ENCODE measurements at regions not wholly inside any gene's neighbourhood (a gene's known extent, or its start where the extent isn't known, plus 50 kb on each side); places are given as distances from the start of the nearest gene placed in this dataset.

- no peak for TF ChIP-seq CTCF (IDR thresholded peaks at IDR 0.05; ENCODE audit: poor library complexity, severe bottlenecking)
- TF ChIP-seq SMC3 (conservative IDR thresholded peaks at IDR 0.05; ENCODE audit: poor library complexity): no peak
- TF ChIP-seq EZH2 (IDR thresholded peaks at IDR 0.05; ENCODE audit: borderline replicate concordance, insufficient read depth, low read length, poor library complexity, severe bottlenecking): no peak
- no peak for TF ChIP-seq REST (IDR thresholded peaks at IDR 0.05; ENCODE audit: borderline replicate concordance)
- no peak for TF ChIP-seq TAF1 (IDR thresholded peaks at IDR 0.05; ENCODE audit: low read depth)
- no peak for TF ChIP-seq POLR2AphosphoS5 (IDR thresholded peaks at IDR 0.05)
- no peak for TF ChIP-seq EP300 (conservative IDR thresholded peaks at IDR 0.05; ENCODE audit: poor library complexity, severe bottlenecking)
- no peak for TF ChIP-seq RAD21 (conservative IDR thresholded peaks at IDR 0.05)
Observed at GRCh38 chr4:111755571-111755970, 389.7 kb upstream of the FAM241A start.
